Spleen (tissue), 11 donors: ENCODE measurements at regions not wholly inside any gene's neighbourhood (a gene's known extent, or its start where the extent isn't known, plus 50 kb on each side); places are given as distances from the start of the nearest gene placed in this dataset.

Experiments
- DNase-seq: peaks from one replicate; pipeline ENCODE4 v3.0.0-alpha.2; 2020
- H3K27ac ChIP-seq, 8 donors: fragments of 200-600 bp; sonication (generic) in 7 of 8; 1 replicate in 4 of 8; 2 replicates in 4 of 8; pipeline versions ENCODE4 v1.5.0 to v1.8.0; 2016 to 2021; ENCODE audit warnings: inconsistent platforms in 4 of 8, mild to moderate bottlenecking in 4 of 8, moderate library complexity in 1 of 8
- H3K27me3 ChIP-seq, 7 donors: fragments of 200-600 bp; sonication (generic) in 6 of 7; replicated peaks in 1 of 7; 1 replicate in 4 of 7; 2 replicates in 3 of 7; pipeline versions ENCODE4 v1.5.0 to v1.8.0; 2016 to 2021; ENCODE audit warnings: inconsistent platforms in 3 of 7, mild to moderate bottlenecking in 1 of 7
- H3K36me3 ChIP-seq, 6 donors: fragments of 200-600 bp; sonication (generic) in 5 of 6; 1 replicate in 4 of 6; 2 replicates in 2 of 6; pipeline versions ENCODE4 v1.5.0 to v1.8.0; 2016 to 2021; ENCODE audit warnings: inconsistent platforms in 2 of 6
- H3K4me1 ChIP-seq, 6 donors: fragments of 200-600 bp; sonication (generic) in 5 of 6; 1 replicate in 3 of 6; 2 replicates in 3 of 6; pipeline versions ENCODE4 v1.5.0 to v1.8.0; 2016 to 2021; ENCODE audit warnings: inconsistent platforms in 3 of 6
- H3K4me3 ChIP-seq, 8 donors: fragments of 200-600 bp; sonication (generic) in 7 of 8; 1 replicate in 4 of 8; 2 replicates in 4 of 8; pipeline versions ENCODE4 v1.5.0 to v1.8.0; 2016 to 2021; ENCODE audit warnings: inconsistent platforms in 4 of 8, mild to moderate bottlenecking in 4 of 8, moderate library complexity in 2 of 8
- H3K9me3 ChIP-seq, 8 donors: fragments of 200-600 bp; sonication (generic) in 7 of 8; 1 replicate in 4 of 8; 2 replicates in 4 of 8; pipeline versions ENCODE4 v1.5.0 to v1.8.0; 2016 to 2021; ENCODE audit warnings: inconsistent platforms in 4 of 8
- CTCF ChIP-seq, 11 experiments: fragments of 200-600 bp in 7 of 11; fragments of 450-650 bp in 4 of 11; sonication (generic) in 4 of 11; IDR thresholded peaks in 8 of 11; conservative IDR thresholded peaks in 3 of 11; 1 replicate in 7 of 11; 2 replicates in 4 of 11; pipeline versions ENCODE4 v1.4.0 to v1.8.0; 2016 to 2021; ENCODE audit warnings: antibody characterized with exemption in 11 of 11, inconsistent platforms in 4 of 11, mild to moderate bottlenecking in 1 of 11
- POLR2A ChIP-seq, 3 donors: fragments of 450-650 bp; IDR thresholded peaks; one replicate each; pipeline ENCODE4 v1.5.1; 2017; ENCODE audit warnings: antibody characterized with exemption in 3 of 3, mild to moderate bottlenecking in 1 of 3
- POLR2AphosphoS5 ChIP-seq, 3 donors: sonication (generic); formaldehyde crosslinking; IDR thresholded peaks; one replicate each; pipeline ENCODE4 v1.5.1; 2017; ENCODE audit warnings: antibody characterized with exemption in 3 of 3
- WGBS, 5 donors: extraction: QIAGEN DNeasy Blood & Tissue Kit in 3 of 5; methylation state at CpG; one replicate each; pipeline versions ENCODE4 v1.1.5 to v1.1.7; 2013 to 2018; 5-methylcytosine and 5-hydroxymethylcytosine counted together
- intact Hi-C: fragments of 100-400 bp; cut with DNase I; formaldehyde crosslinking; loops from one replicate; pipeline ENCODE4 v1.15.0; 2023; ENCODE audit warnings: low total_unique reads
- donor health status: healthy with polysubstance abuse.
- donor health status: DM: no; HTN: no; CAD: no; lungs with moderate emphysema.
- donor health status: DM: no; HTN: no; CAD: no.
- donor health status: Bipolar disorder and iron deficiency.
- donor health status: healthy.
- donor health status: DM: no; HTN: no; CAD: no.
- donor health status: DM: yes; HTN: yes; CAD: no.

- H3K4me3 ChIP-seq, result no peak overlapping the region
- intact Hi-C loops, result no loop called here
- H3K36me3 ChIP-seq, result no peaks in the 10 kb centered on the region
- whole genome bisulfite sequencing, 5 donors, result 75 to 85% (median 79%) methylated on average over 3 of the region's 3 CpGs
- H3K27ac ChIP-seq, result no peak overlapping the region
- TF ChIP-seq CTCF (IDR thresholded peaks at IDR 0.05 in 8 of 11, conservative IDR thresholded peaks at IDR 0.05 in 3 of 11), result no peak
- TF ChIP-seq POLR2A (IDR thresholded peaks at IDR 0.05), result no peak
- no peak for TF ChIP-seq POLR2AphosphoS5 (IDR thresholded peaks at IDR 0.05)
- DNase-seq, result no peak
- H3K27me3 ChIP-seq, result no peaks in the 10 kb centered on the region
- no peaks in the 10 kb centered on the region for H3K4me1 ChIP-seq
- H3K9me3 ChIP-seq, result peaks cover 0 to 21% (median 3%) of the 10 kb centered on the region in 8 donors
Measured at GRCh38 chr2:82795446-82795845, 1663.6 kb downstream of the SUCLG1 start.

GRCh38 chr2:82793711-82794435 is 1665.2 kb downstream of the SUCLG1 start:
- Histone ChIP-seq H3K36me3 (no peaks in the 10 kb centered on the region), H3K4me3 (no peak overlapping the region), H3K4me1 (no peaks in the 10 kb centered on the region), H3K27me3 (no peaks in the 10 kb centered on the region), H3K9me3 (peaks cover 0 to 25% (median 4%) of the 10 kb centered on the region in 8 donors), H3K27ac (no peak overlapping the region)
- DNase-seq, result no peak
- WGBS, 5 donors, result 88 to 95% (median 91%) methylated on average over 3 of the region's 3 CpGs
- intact Hi-C loops, result no loop called here
- TF ChIP-seq POLR2AphosphoS5 (IDR thresholded peaks at IDR 0.05), result no peak
- no peak for TF ChIP-seq CTCF (IDR thresholded peaks at IDR 0.05 in 8 of 11, conservative IDR thresholded peaks at IDR 0.05 in 3 of 11)
- TF ChIP-seq POLR2A (IDR thresholded peaks at IDR 0.05), result no peak

- no peaks in the 10 kb centered on the region for H3K4me1 ChIP-seq
- 88 to 94% (median 89%) methylated on average over 5 of the region's 5 CpGs for WGBS, 5 donors
Measured at GRCh38 chr2:82792316-82792715, 1666.8 kb downstream of the SUCLG1 start.

More at GRCh38 chr2:82792316-82792715, 1666.8 kb downstream of the SUCLG1 start:
- DNase-seq, result no peak
- Histone ChIP-seq H3K36me3 (no peaks in the 10 kb centered on the region), H3K9me3 (peaks cover 0 to 17% (median 1%) of the 10 kb centered on the region in 8 donors), H3K27ac (no peak overlapping the region), H3K4me3 (no peak overlapping the region), H3K27me3 (no peaks in the 10 kb centered on the region)
- no peak for TF ChIP-seq POLR2AphosphoS5 (IDR thresholded peaks at IDR 0.05)
- TF ChIP-seq CTCF (IDR thresholded peaks at IDR 0.05 in 8 of 11, conservative IDR thresholded peaks at IDR 0.05 in 3 of 11), result no peak
- TF ChIP-seq POLR2A (IDR thresholded peaks at IDR 0.05), result no peak
- intact Hi-C loops, result no loop called here
